HCT116 (cell line): ENCODE measurements at regions not wholly inside any gene's neighbourhood (a gene's known extent, or its start where the extent isn't known, plus 50 kb on each side); places are given as distances from the start of the nearest gene placed in this dataset.

ENCODE experiments used
- ATAC-seq: fragments of 200-7000 bp; cut with Tn5 transposase; 2 replicates; pipeline ENCODE4 v1.9.1; 2020; ENCODE audit warnings: mild to moderate bottlenecking, moderate library complexity
- BruUV-seq: library from RNA; stranded (reverse); fragments of 400-500 nt; replicated peaks from 2 replicates; lab custom pipeline; 2021; lab: Mats Ljungman, UMichigan
- CTCF ChIA-PET: fragments of 300-600 bp; sonication (Branson Sonifier 250); formaldehyde crosslinking; loops from one replicate; lab custom pipeline; 2021; ENCODE audit warnings: antibody characterized with exemption; lab: Charles Lee
- POLR2A ChIA-PET: fragments of 300-600, 350-600 bp; sonication (Branson Sonifier 250); formaldehyde crosslinking; loops from one replicate; lab custom pipeline; 2021; ENCODE audit warnings: antibody characterized with exemption; lab: Charles Lee
- RAD21 ChIA-PET, 2 experiments: fragments of 300-600 bp; sonication (Branson Sonifier 250); formaldehyde crosslinking; loops; one replicate each; lab custom pipeline; 2023; ENCODE audit warnings: low total read pairs in 2 of 2; ENCODE audit not compliant: uncharacterized antibody in 2 of 2, unreplicated experiment in 2 of 2, low non-redundant PET in 1 of 2; lab: Charles Lee
- DNase-seq: peaks from one replicate; pipeline ENCODE4 v3.0.0-alpha.2; 2010; ENCODE audit warnings: low read depth, low spot score
- H2AFZ ChIP-seq: fragments of 200-600 bp; shearing (Covaris generic), sonication (generic); 2 replicates; pipeline ENCODE4 v1.6.1; 2017; ENCODE audit warnings: low read depth, mixed run types, mixed read lengths, antibody characterized with exemption, low read length; ENCODE audit not compliant: poor library complexity, severe bottlenecking
- H3K27ac ChIP-seq: 2 replicates; pipeline ENCODE4 v1.5.1; 2012; ENCODE audit warnings: low read depth, low read length
- H3K27me3 ChIP-seq: fragments of 200-600 bp; sonication (generic); 2 replicates; pipeline ENCODE4 v1.6.1; 2016; ENCODE audit warnings: mixed run types, low read length, mixed read lengths; ENCODE audit not compliant: insufficient read depth
- H3K36me3 ChIP-seq, 2 experiments: fragments of 200-500 bp in 1 of 2; fragments of 200-600 bp in 1 of 2; sonication (Bioruptor generic) in 1 of 2; sonication (generic) in 1 of 2; 2 replicates each; pipeline versions ENCODE4 v1.5.1 to v1.6.1; 2014 to 2016; ENCODE audit warnings: low read length in 2 of 2, inconsistent platforms in 1 of 2, mixed read lengths in 1 of 2, mixed run types in 1 of 2; ENCODE audit not compliant: insufficient read depth in 2 of 2, control insufficient read depth in 1 of 2
- H3K4me1 ChIP-seq, 2 experiments: fragments of 200-600 bp in 1 of 2; sonication (generic) in 1 of 2; 2 replicates each; pipeline versions ENCODE4 v1.5.1 to v1.6.1; 2012 to 2017; ENCODE audit warnings: low read length in 2 of 2, inconsistent platforms in 1 of 2, mild to moderate bottlenecking in 1 of 2, mixed read lengths in 1 of 2, mixed run types in 1 of 2, moderate library complexity in 1 of 2; ENCODE audit not compliant: insufficient read depth in 2 of 2, control insufficient read depth in 1 of 2
- H3K4me2 ChIP-seq: fragments of 200-600 bp; sonication (generic); 2 replicates; pipeline ENCODE4 v1.6.1; 2017; ENCODE audit warnings: mixed run types, low read length, mixed read lengths
- H3K4me3 ChIP-seq, 2 experiments: fragments of 200-600 bp in 1 of 2; sonication (generic) in 1 of 2; replicated peaks in 1 of 2; 2 replicates each; pipeline ENCODE4 v1.5.1; 2011 to 2016; ENCODE audit warnings: low read length in 2 of 2, control low read depth in 1 of 2, low read depth in 1 of 2, mild to moderate bottlenecking in 1 of 2, mixed read lengths in 1 of 2, mixed run types in 1 of 2
- H3K79me2 ChIP-seq: fragments of 200-600 bp; sonication (generic); 2 replicates; pipeline ENCODE4 v1.6.1; 2017; ENCODE audit warnings: mild to moderate bottlenecking, mixed run types, low read length, moderate library complexity, mixed read lengths; ENCODE audit not compliant: insufficient read depth
- H3K9ac ChIP-seq: fragments of 200-600 bp; sonication (generic); 2 replicates; pipeline ENCODE4 v1.6.1; 2016; ENCODE audit warnings: low read length, mixed read lengths
- H3K9me2 ChIP-seq: fragments of 200-600 bp; sonication (generic), shearing (Covaris generic); 2 replicates; pipeline ENCODE4 v1.6.1; 2017; ENCODE audit warnings: mixed run types, mild to moderate bottlenecking, moderate library complexity; ENCODE audit not compliant: insufficient read depth
- H3K9me3 ChIP-seq, 2 experiments: fragments of 200-500 bp in 1 of 2; fragments of 200-600 bp in 1 of 2; sonication (Bioruptor generic) in 1 of 2; sonication (generic) in 1 of 2; 2 replicates each; pipeline ENCODE4 v1.6.1; 2014 to 2017; ENCODE audit warnings: low read length in 2 of 2, mixed read lengths in 2 of 2, inconsistent platforms in 1 of 2, low read depth in 1 of 2, mild to moderate bottlenecking in 1 of 2, mixed run types in 1 of 2, moderate library complexity in 1 of 2; ENCODE audit not compliant: control insufficient read depth in 1 of 2, insufficient read depth in 1 of 2
- H4K20me1 ChIP-seq: fragments of 200-600 bp; sonication (generic), shearing (Covaris generic); 2 replicates; pipeline ENCODE4 v1.6.1; 2017; ENCODE audit warnings: mixed run types, mild to moderate bottlenecking, moderate library complexity; ENCODE audit not compliant: insufficient read depth
- CEBPB ChIP-seq: IDR thresholded peaks from 2 replicates; pipeline ENCODE4 v1.6.1; 2012; ENCODE audit warnings: low read depth
- EGR1 ChIP-seq: IDR thresholded peaks from 2 replicates; pipeline ENCODE4 v1.6.1; 2012; ENCODE audit warnings: low read depth
- EZH2phosphoT487 ChIP-seq: fragments of 200-600 bp; IDR thresholded peaks from 2 replicates; pipeline ENCODE4 v1.6.1; 2018; ENCODE audit warnings: antibody characterized with exemption, borderline replicate concordance
- FOSL1 ChIP-seq: IDR thresholded peaks from 2 replicates; pipeline ENCODE4 v1.6.1; 2012; ENCODE audit warnings: low read depth
- JUND ChIP-seq: IDR thresholded peaks from 2 replicates; pipeline ENCODE4 v1.6.1; 2012
- POLR2AphosphoS5 ChIP-seq: IDR thresholded peaks from 2 replicates; pipeline ENCODE4 v1.6.1; 2011; ENCODE audit warnings: mild to moderate bottlenecking, low read depth, low read length, moderate library complexity
- RAD21 ChIP-seq: IDR thresholded peaks from 2 replicates; pipeline ENCODE4 v1.6.1; 2012; ENCODE audit warnings: low read depth, mild to moderate bottlenecking
- SIN3A ChIP-seq: IDR thresholded peaks from 2 replicates; pipeline ENCODE4 v1.6.1; 2012; ENCODE audit warnings: low read depth
- SP1 ChIP-seq: IDR thresholded peaks from 2 replicates; pipeline ENCODE4 v1.6.1; 2012; ENCODE audit warnings: low read depth
- SRF ChIP-seq: IDR thresholded peaks from 2 replicates; pipeline ENCODE4 v1.6.1; 2012; ENCODE audit warnings: low read depth
- TCF7L2 ChIP-seq: IDR thresholded peaks from 2 replicates; pipeline ENCODE4 v1.7.0; 2011; ENCODE audit warnings: borderline replicate concordance, inconsistent platforms; ENCODE audit not compliant: insufficient read depth, insufficient read length; ENCODE audit errors: extremely low read depth
- YY1 ChIP-seq: IDR thresholded peaks from 2 replicates; pipeline ENCODE4 v1.6.1; 2011; ENCODE audit warnings: low read length, low read depth, moderate library complexity, mild to moderate bottlenecking; ENCODE audit not compliant: insufficient replicate concordance; ENCODE audit errors: extremely low read depth
- ZFX ChIP-seq: fragments of 450-650 bp; IDR thresholded peaks from 2 replicates; pipeline ENCODE4 v1.6.1; 2017
- ZNF274 ChIP-seq: fragments of 200-500 bp; sonication (Bioruptor generic); IDR thresholded peaks from 2 replicates; pipeline ENCODE4 v1.6.1; 2014; ENCODE audit warnings: mild to moderate bottlenecking, low read depth, low read length, inconsistent platforms
- intact Hi-C: fragments of 100-400 bp; cut with micrococcal nuclease; formaldehyde crosslinking; loops from 2 replicates; pipeline ENCODE4 v1.10.0; 2022
- TF ChIP-seq, protein P1 (sequence below): IDR thresholded peaks from 2 replicates; pipeline ENCODE4 v1.6.1; 2011; ENCODE audit warnings: mild to moderate bottlenecking, low read length, moderate library complexity; ENCODE audit not compliant: insufficient replicate concordance; ENCODE audit errors: extremely low read depth
- TF ChIP-seq, protein P2 (sequence below): IDR thresholded peaks from 2 replicates; pipeline ENCODE4 v1.6.1; 2012
- TF ChIP-seq, protein P3 (sequence below): IDR thresholded peaks from 2 replicates; pipeline ENCODE4 v1.6.1; 2012; ENCODE audit warnings: low read depth
- TF ChIP-seq, protein P4 (sequence below), 3 experiments: fragments of 200-600 bp in 1 of 3; sonication (generic) in 1 of 3; IDR thresholded peaks in 2 of 3; conservative IDR thresholded peaks in 1 of 3; 2 replicates each; pipeline ENCODE4 v1.5.1; 2012 to 2017; ENCODE audit warnings: low read depth in 2 of 3, low read length in 2 of 3, antibody characterized with exemption in 1 of 3, borderline replicate concordance in 1 of 3, control low read depth in 1 of 3, mild to moderate bottlenecking in 1 of 3, mixed read lengths in 1 of 3, mixed run types in 1 of 3, moderate library complexity in 1 of 3; ENCODE audit not compliant: insufficient read depth in 1 of 3

DNA sequence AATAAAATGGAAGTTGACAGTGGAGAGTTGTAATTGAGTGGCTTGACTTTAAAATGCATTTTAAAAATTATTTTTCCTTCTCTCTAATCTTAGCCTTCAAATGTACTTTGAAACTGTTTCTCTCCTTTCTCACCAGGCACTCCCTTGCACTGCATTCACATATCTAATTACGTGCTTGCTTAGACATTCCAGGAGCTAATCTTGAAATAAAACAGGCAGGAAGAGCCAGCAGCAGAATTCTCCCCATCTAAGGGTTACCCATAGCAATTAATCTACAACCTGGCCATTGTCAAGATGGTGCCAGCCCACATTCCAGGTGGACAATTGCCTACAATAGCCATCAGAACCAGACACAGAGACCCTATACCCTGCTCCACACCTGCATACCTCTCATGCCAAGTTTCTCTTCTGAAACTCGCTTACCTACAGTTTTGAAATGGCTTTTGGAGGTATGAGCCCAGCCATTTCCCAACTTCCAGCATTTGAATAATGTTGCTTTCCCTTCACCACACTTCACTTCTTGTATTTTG, 167.6 kb upstream of the GJE1 start:
- DNase-seq = no peak
- ATAC-seq = no peak
- Histone ChIP-seq H3K9me2 (no peaks in the 10 kb centered on the region), H3K9me3 (no peaks in the 10 kb centered on the region), H3K79me2 (no peaks in the 10 kb centered on the region), H3K4me2 (no peak overlapping the region), H3K9ac (no peak overlapping the region), H3K36me3 (no peaks in the 10 kb centered on the region), H3K27ac (no peak overlapping the region), H3K27me3 (no peaks in the 10 kb centered on the region), H2AFZ (no peak overlapping the region), H3K4me3 (no peak overlapping the region), H4K20me1 (no peaks in the 10 kb centered on the region), H3K4me1 (0 out of 4 replicates have a peak, but pooled peaks cover 0 to 6% of the 10 kb centered on the region in 2 experiments)
- ChIA-PET POLR2A (no interaction called here), RAD21 (no interaction called here), CTCF (no interaction called here)
- BruUV-seq = no TSS peak
- TF ChIP-seq SIN3A (no peak), RAD21 (no peak), POLR2AphosphoS5 (no peak), FOSL1 (no peak), JUND (no peak), TCF7L2 (no peak), ZNF274 (no peak), SP1 (no peak), YY1 (no peak), EGR1 (no peak), ZFX (no peak), EZH2phosphoT487 (no peak), SRF (no peak), CEBPB (no peak)
- TF ChIP-seq, protein P1, sequence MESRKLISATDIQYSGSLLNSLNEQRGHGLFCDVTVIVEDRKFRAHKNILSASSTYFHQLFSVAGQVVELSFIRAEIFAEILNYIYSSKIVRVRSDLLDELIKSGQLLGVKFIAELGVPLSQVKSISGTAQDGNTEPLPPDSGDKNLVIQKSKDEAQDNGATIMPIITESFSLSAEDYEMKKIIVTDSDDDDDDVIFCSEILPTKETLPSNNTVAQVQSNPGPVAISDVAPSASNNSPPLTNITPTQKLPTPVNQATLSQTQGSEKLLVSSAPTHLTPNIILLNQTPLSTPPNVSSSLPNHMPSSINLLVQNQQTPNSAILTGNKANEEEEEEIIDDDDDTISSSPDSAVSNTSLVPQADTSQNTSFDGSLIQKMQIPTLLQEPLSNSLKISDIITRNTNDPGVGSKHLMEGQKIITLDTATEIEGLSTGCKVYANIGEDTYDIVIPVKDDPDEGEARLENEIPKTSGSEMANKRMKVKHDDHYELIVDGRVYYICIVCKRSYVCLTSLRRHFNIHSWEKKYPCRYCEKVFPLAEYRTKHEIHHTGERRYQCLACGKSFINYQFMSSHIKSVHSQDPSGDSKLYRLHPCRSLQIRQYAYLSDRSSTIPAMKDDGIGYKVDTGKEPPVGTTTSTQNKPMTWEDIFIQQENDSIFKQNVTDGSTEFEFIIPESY = no peak
- TF ChIP-seq, protein P2, sequence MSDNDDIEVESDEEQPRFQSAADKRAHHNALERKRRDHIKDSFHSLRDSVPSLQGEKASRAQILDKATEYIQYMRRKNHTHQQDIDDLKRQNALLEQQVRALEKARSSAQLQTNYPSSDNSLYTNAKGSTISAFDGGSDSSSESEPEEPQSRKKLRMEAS = no peak
- TF ChIP-seq, protein P3, sequence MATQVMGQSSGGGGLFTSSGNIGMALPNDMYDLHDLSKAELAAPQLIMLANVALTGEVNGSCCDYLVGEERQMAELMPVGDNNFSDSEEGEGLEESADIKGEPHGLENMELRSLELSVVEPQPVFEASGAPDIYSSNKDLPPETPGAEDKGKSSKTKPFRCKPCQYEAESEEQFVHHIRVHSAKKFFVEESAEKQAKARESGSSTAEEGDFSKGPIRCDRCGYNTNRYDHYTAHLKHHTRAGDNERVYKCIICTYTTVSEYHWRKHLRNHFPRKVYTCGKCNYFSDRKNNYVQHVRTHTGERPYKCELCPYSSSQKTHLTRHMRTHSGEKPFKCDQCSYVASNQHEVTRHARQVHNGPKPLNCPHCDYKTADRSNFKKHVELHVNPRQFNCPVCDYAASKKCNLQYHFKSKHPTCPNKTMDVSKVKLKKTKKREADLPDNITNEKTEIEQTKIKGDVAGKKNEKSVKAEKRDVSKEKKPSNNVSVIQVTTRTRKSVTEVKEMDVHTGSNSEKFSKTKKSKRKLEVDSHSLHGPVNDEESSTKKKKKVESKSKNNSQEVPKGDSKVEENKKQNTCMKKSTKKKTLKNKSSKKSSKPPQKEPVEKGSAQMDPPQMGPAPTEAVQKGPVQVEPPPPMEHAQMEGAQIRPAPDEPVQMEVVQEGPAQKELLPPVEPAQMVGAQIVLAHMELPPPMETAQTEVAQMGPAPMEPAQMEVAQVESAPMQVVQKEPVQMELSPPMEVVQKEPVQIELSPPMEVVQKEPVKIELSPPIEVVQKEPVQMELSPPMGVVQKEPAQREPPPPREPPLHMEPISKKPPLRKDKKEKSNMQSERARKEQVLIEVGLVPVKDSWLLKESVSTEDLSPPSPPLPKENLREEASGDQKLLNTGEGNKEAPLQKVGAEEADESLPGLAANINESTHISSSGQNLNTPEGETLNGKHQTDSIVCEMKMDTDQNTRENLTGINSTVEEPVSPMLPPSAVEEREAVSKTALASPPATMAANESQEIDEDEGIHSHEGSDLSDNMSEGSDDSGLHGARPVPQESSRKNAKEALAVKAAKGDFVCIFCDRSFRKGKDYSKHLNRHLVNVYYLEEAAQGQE = no peak
- TF ChIP-seq, protein P4, sequence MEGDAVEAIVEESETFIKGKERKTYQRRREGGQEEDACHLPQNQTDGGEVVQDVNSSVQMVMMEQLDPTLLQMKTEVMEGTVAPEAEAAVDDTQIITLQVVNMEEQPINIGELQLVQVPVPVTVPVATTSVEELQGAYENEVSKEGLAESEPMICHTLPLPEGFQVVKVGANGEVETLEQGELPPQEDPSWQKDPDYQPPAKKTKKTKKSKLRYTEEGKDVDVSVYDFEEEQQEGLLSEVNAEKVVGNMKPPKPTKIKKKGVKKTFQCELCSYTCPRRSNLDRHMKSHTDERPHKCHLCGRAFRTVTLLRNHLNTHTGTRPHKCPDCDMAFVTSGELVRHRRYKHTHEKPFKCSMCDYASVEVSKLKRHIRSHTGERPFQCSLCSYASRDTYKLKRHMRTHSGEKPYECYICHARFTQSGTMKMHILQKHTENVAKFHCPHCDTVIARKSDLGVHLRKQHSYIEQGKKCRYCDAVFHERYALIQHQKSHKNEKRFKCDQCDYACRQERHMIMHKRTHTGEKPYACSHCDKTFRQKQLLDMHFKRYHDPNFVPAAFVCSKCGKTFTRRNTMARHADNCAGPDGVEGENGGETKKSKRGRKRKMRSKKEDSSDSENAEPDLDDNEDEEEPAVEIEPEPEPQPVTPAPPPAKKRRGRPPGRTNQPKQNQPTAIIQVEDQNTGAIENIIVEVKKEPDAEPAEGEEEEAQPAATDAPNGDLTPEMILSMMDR (IDR thresholded peaks at IDR 0.05 in 2 of 3, conservative IDR thresholded peaks at IDR 0.05 in 1 of 3; ENCODE audit: borderline replicate concordance in 1 of 3, insufficient read depth in 1 of 3, low read depth in 2 of 3, low read length in 2 of 3) = no peak
- intact Hi-C loops = no loop called here
